Colonic mucosa (tissue), 4 donors: ENCODE measurements at regions not wholly inside any gene's neighbourhood (a gene's known extent, or its start where the extent isn't known, plus 50 kb on each side); places are given as distances from the start of the nearest gene placed in this dataset.

Source experiments
- DNase-seq: peaks from one replicate; pipeline ENCODE4 v3.0.0-alpha.2; 2020
- H3K27ac ChIP-seq: fragments of 200-600 bp; one replicate; pipeline ENCODE4 v1.8.0; 2021
- H3K27me3 ChIP-seq: fragments of 200-600 bp; one replicate; pipeline ENCODE4 v1.8.0; 2021
- H3K36me3 ChIP-seq: fragments of 200-600 bp; one replicate; pipeline ENCODE4 v1.8.0; 2021
- H3K4me1 ChIP-seq: fragments of 200-600 bp; one replicate; pipeline ENCODE4 v1.8.0; 2021; ENCODE audit warnings: mild to moderate bottlenecking
- H3K4me3 ChIP-seq: fragments of 200-600 bp; one replicate; pipeline ENCODE4 v1.8.0; 2021
- H3K9ac ChIP-seq, 2 donors: one replicate each; pipeline ENCODE4 v1.7.0; 2013; ENCODE audit warnings: control low read depth in 2 of 2, low read depth in 2 of 2, low read length in 2 of 2
- H3K9me3 ChIP-seq: fragments of 200-600 bp; one replicate; pipeline ENCODE4 v1.8.0; 2021
- CTCF ChIP-seq: fragments of 200-600 bp; IDR thresholded peaks from one replicate; pipeline ENCODE4 v1.8.0; 2022; ENCODE audit warnings: antibody characterized with exemption, mild to moderate bottlenecking
- intact Hi-C: fragments of 100-400 bp; cut with DNase I; formaldehyde crosslinking; loops from one replicate; pipeline ENCODE4 v1.14.1; 2022
- donor health status: healthy.
- donor health status: DM: no; HTN: no; CAD: no.
- donor health status: DM: no; HTN: no; CAD: no.

GRCh38 chr18:47434214-47434746, 182.8 kb upstream of the SKOR2 start:
- Histone ChIP-seq H3K9ac (no peak overlapping the region), H3K4me1 (no peaks in the 10 kb centered on the region), H3K4me3 (no peak overlapping the region), H3K9me3 (no peaks in the 10 kb centered on the region), H3K27ac (no peak overlapping the region), H3K36me3 (no peaks in the 10 kb centered on the region), H3K27me3 (no peaks in the 10 kb centered on the region)
- no peak for DNase-seq
- intact Hi-C loops, result no loop called here
- TF ChIP-seq CTCF, result no peak

- Histone ChIP-seq H3K27me3 (no peaks in the 10 kb centered on the region), H3K36me3 (no peaks in the 10 kb centered on the region), H3K4me3 (no peak overlapping the region), H3K9me3 (no peaks in the 10 kb centered on the region), H3K4me1 (no peaks in the 10 kb centered on the region), H3K27ac (no peak overlapping the region), H3K9ac (no peak overlapping the region)
- intact Hi-C loops, result no loop called here
- no peak for DNase-seq
- TF ChIP-seq CTCF, result no peak
These were observed 176.6 kb upstream of the SKOR2 start for GRCh38 chr18:47427923-47428637.

GRCh38 chr18:47427072-47427471, 175.6 kb upstream of the SKOR2 start:
- no peaks in the 10 kb centered on the region for H3K4me1 ChIP-seq
- DNase-seq, result no peak
- intact Hi-C loops, result no loop called here
- no peak for TF ChIP-seq CTCF
- no peak overlapping the region for H3K4me3 ChIP-seq
- H3K27me3 ChIP-seq, result no peaks in the 10 kb centered on the region
- H3K9me3 ChIP-seq, result no peaks in the 10 kb centered on the region
- no peak overlapping the region for H3K27ac ChIP-seq
- H3K9ac ChIP-seq, result no peak overlapping the region
- no peaks in the 10 kb centered on the region for H3K36me3 ChIP-seq

- H3K27ac ChIP-seq, result no peak overlapping the region
- H3K4me1 ChIP-seq, result no peaks in the 10 kb centered on the region
- intact Hi-C loops, result no loop called here
These were observed 173.9 kb upstream of the SKOR2 start for GRCh38 chr18:47425365-47425764.

GRCh38 chr18:47422524-47422923, 171.1 kb upstream of the SKOR2 start:
- intact Hi-C loops, result no loop called here
- no peak for DNase-seq
- Histone ChIP-seq H3K36me3 (no peaks in the 10 kb centered on the region), H3K9me3 (no peaks in the 10 kb centered on the region), H3K4me1 (no peaks in the 10 kb centered on the region), H3K4me3 (no peak overlapping the region), H3K9ac (no peak overlapping the region), H3K27me3 (no peaks in the 10 kb centered on the region), H3K27ac (no peak overlapping the region)
- TF ChIP-seq CTCF, result no peak

More at GRCh38 chr18:47425365-47425764, 173.9 kb upstream of the SKOR2 start:
- no peaks in the 10 kb centered on the region for H3K9me3 ChIP-seq
- no peak overlapping the region for H3K9ac ChIP-seq
- no peaks in the 10 kb centered on the region for H3K36me3 ChIP-seq
- DNase-seq, result no peak
- no peak for TF ChIP-seq CTCF
- H3K27me3 ChIP-seq, result no peaks in the 10 kb centered on the region
- H3K4me3 ChIP-seq, result no peak overlapping the region
